PC-9 (cell line): ENCODE measurements at regions not wholly inside any gene's neighbourhood (a gene's known extent, or its start where the extent isn't known, plus 50 kb on each side); places are given as distances from the start of the nearest gene placed in this dataset.

Source experiments
- BruUV-seq: library from RNA; stranded (reverse); fragments of 400-500 nt; replicated peaks from 2 replicates; lab custom pipeline; 2021; lab: Mats Ljungman, UMichigan
- CTCF ChIA-PET: fragments of 300-600 bp; sonication (Branson Sonifier 250); formaldehyde crosslinking; loops from one replicate; lab custom pipeline; 2022; ENCODE audit warnings: antibody characterized with exemption; lab: Charles Lee
- POLR2A ChIA-PET: fragments of 300-600 bp; sonication (Branson Sonifier 250); formaldehyde crosslinking; loops from one replicate; lab custom pipeline; 2022; ENCODE audit warnings: antibody characterized with exemption; ENCODE audit not compliant: unreplicated experiment; lab: Charles Lee
- DNase-seq, 2 experiments: peaks; one replicate each; pipeline versions ENCODE4 v3.0.0 to v3.0.0-alpha.2; 2015 to 2022; ENCODE audit warnings: mixed read lengths in 1 of 2
- H2AFZ ChIP-seq: fragments of 200-600 bp; sonication (generic); 2 replicates; pipeline ENCODE4 v1.8.1; 2017; ENCODE audit warnings: antibody characterized with exemption
- H3F3A ChIP-seq: fragments of 200-600 bp; sonication (generic); 2 replicates; pipeline ENCODE4 v1.8.1; 2017; ENCODE audit warnings: antibody characterized with exemption, mild to moderate bottlenecking, low read depth; ENCODE audit not compliant: insufficient read depth
- H3K27ac ChIP-seq: fragments of 200-600 bp; sonication (generic); 2 replicates; pipeline ENCODE4 v1.6.1; 2016; ENCODE audit warnings: mixed run types
- H3K27me3 ChIP-seq: fragments of 200-600 bp; sonication (generic); 2 replicates; pipeline ENCODE4 v1.6.1; 2016; ENCODE audit warnings: low read depth, mixed run types; ENCODE audit not compliant: insufficient read depth
- H3K36me3 ChIP-seq: fragments of 200-600 bp; sonication (generic); 2 replicates; pipeline ENCODE4 v1.6.1; 2016; ENCODE audit warnings: low read depth, mixed run types
- H3K4me1 ChIP-seq: fragments of 200-600 bp; sonication (generic); replicated peaks from 2 replicates; pipeline ENCODE4 v1.6.1; 2016; ENCODE audit warnings: mixed run types; ENCODE audit not compliant: insufficient read depth
- H3K4me2 ChIP-seq: fragments of 200-600 bp; sonication (generic); 2 replicates; pipeline ENCODE4 v1.6.1; 2017; ENCODE audit warnings: mixed run types
- H3K4me3 ChIP-seq: fragments of 200-600 bp; sonication (generic); 2 replicates; pipeline ENCODE4 v1.6.1; 2016; ENCODE audit warnings: mixed run types
- H3K79me2 ChIP-seq: fragments of 200-600 bp; sonication (generic); 2 replicates; pipeline ENCODE4 v1.6.1; 2017; ENCODE audit warnings: low read depth, mixed run types
- H3K9me2 ChIP-seq: fragments of 200-600 bp; sonication (generic); 2 replicates; pipeline ENCODE4 v1.8.1; 2017; ENCODE audit warnings: mild to moderate bottlenecking; ENCODE audit not compliant: insufficient read depth
- H3K9me3 ChIP-seq: fragments of 200-600 bp; sonication (generic); 2 replicates; pipeline ENCODE4 v1.8.1; 2016; ENCODE audit warnings: low read depth; ENCODE audit not compliant: insufficient read depth
- H4K20me1 ChIP-seq: fragments of 200-600 bp; sonication (generic); 2 replicates; pipeline ENCODE4 v1.8.1; 2017; ENCODE audit not compliant: insufficient read depth
- EZH2 ChIP-seq: fragments of 200-600 bp; sonication (generic); IDR thresholded peaks from 2 replicates; pipeline ENCODE4 v1.8.0; 2017; ENCODE audit warnings: antibody characterized with exemption, low read depth
- intact Hi-C: fragments of 100-400 bp; cut with micrococcal nuclease; formaldehyde crosslinking; loops from one replicate; pipeline ENCODE4 v1.10.0; 2022; ENCODE audit not compliant: unreplicated experiment
- TF ChIP-seq, protein P1 (sequence below): fragments of 200-600 bp; sonication (generic); conservative IDR thresholded peaks from 2 replicates; pipeline ENCODE4 v1.6.1; 2017; ENCODE audit warnings: mixed run types, antibody characterized with exemption, mild to moderate bottlenecking, moderate library complexity

DNA sequence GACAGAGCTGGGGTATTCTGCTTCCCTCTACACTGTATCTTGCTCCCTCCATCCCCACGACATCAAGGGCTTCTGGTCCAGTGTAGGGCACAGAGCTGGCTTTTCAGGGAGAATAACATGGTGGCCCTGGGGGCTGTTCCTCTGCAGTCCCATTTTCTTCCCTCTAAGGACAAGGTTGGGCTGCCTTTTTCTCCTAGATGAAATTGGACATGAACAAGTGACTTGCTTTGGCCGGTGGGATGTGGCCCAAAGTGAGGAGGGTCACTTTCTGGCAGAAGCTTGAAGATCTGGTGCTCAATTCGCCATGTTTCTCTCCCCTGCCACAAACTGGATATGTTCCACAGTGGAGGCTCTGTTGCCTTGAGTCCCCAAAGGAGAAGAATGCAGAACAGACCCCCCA, 235.7 kb downstream of the EMX2 start:
- CTCF ChIA-PET = no interaction called here
- no peak for TF ChIP-seq EZH2
- TF ChIP-seq, protein P1, sequence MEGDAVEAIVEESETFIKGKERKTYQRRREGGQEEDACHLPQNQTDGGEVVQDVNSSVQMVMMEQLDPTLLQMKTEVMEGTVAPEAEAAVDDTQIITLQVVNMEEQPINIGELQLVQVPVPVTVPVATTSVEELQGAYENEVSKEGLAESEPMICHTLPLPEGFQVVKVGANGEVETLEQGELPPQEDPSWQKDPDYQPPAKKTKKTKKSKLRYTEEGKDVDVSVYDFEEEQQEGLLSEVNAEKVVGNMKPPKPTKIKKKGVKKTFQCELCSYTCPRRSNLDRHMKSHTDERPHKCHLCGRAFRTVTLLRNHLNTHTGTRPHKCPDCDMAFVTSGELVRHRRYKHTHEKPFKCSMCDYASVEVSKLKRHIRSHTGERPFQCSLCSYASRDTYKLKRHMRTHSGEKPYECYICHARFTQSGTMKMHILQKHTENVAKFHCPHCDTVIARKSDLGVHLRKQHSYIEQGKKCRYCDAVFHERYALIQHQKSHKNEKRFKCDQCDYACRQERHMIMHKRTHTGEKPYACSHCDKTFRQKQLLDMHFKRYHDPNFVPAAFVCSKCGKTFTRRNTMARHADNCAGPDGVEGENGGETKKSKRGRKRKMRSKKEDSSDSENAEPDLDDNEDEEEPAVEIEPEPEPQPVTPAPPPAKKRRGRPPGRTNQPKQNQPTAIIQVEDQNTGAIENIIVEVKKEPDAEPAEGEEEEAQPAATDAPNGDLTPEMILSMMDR = no peak

DNA sequence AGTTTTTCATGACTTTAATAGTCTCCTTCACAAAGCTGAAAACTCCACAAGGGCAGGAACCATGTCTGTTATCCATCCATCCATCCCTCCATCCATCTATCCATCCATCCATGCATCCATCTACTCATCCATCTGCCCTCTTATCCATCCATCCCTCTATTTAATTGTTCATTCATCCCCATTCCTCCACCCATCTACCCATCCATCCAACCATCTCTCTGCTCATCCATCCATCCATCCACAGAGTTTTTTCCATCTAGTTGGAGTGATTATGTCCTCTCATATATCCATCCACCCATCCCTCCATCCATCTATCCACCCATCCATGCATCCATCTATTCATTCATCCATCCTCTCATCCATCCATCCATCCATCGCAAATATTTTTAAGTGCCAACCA, 237.9 kb downstream of the EMX2 start:
- no peak overlapping the region for H3K4me3 ChIP-seq
- H3K27ac ChIP-seq = no peak overlapping the region
- TF ChIP-seq, protein P1 = no peak
- no peak for TF ChIP-seq EZH2
- H3K27me3 ChIP-seq = peaks cover 65% of the 10 kb centered on the region
- ChIA-PET POLR2A (no interaction called here), CTCF (no interaction called here)
- no peak overlapping the region for H3K4me2 ChIP-seq
- no peaks in the 10 kb centered on the region for H3K4me1 ChIP-seq
- no peaks in the 10 kb centered on the region for H3K9me3 ChIP-seq
- no peak for DNase-seq
- no peaks in the 10 kb centered on the region for H3F3A ChIP-seq
- intact Hi-C loops = no loop called here
- H2AFZ ChIP-seq = no peak overlapping the region
- no peaks in the 10 kb centered on the region for H3K79me2 ChIP-seq
- H4K20me1 ChIP-seq = no peaks in the 10 kb centered on the region
- BruUV-seq = no TSS peak
- no peaks in the 10 kb centered on the region for H3K9me2 ChIP-seq
- H3K36me3 ChIP-seq = no peaks in the 10 kb centered on the region

More for the DNA sequence above, 235.7 kb downstream of the EMX2 start:
- H3K9me2 ChIP-seq = no peaks in the 10 kb centered on the region
- no peaks in the 10 kb centered on the region for H3K36me3 ChIP-seq
- H3K9me3 ChIP-seq = no peaks in the 10 kb centered on the region
- H3K27ac ChIP-seq = no peak overlapping the region
- H3K4me1 ChIP-seq = no peaks in the 10 kb centered on the region
- intact Hi-C loops = no loop called here
- no peak overlapping the region for H3K4me3 ChIP-seq
- BruUV-seq = no TSS peak
- no peak overlapping the region for H2AFZ ChIP-seq
- DNase-seq = no peak
- no peaks in the 10 kb centered on the region for H4K20me1 ChIP-seq
- H3K4me2 ChIP-seq = no peak overlapping the region
- POLR2A ChIA-PET = no interaction called here
- H3K27me3 ChIP-seq = peaks cover 67% of the 10 kb centered on the region
- H3F3A ChIP-seq = no peaks in the 10 kb centered on the region
- H3K79me2 ChIP-seq = no peaks in the 10 kb centered on the region

DNA sequence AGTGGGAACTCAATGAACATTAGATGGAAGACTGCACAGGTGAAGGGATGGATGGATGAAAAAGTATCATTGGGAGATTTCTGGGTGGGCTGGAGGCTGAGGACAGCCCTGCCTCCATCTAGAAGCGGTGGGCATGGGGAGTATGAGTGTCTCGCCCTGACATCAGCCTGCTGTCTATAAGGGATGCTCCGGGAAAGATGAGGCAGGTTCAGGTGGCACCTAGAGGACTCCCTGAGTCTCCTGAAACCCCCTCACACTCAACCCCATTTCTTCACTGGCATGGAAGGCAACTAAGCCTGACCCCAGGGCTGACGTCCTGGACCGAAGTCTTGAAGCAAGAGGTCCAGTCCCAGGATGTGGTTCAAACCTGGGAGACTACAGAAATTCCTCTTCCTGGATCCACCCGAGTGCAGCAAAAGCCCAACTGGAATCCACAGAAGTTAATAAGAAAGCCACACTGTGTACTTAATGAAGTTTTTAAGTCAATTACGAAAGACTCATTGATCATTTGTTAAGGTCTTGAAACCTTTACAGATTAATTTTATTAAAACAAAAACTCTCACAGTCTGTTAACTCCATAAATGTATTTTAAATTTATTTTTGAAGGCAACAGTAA, 238.8 kb downstream of the EMX2 start:
- no peak overlapping the region for H2AFZ ChIP-seq
- no peaks in the 10 kb centered on the region for H3K4me1 ChIP-seq
- no peaks in the 10 kb centered on the region for H3K79me2 ChIP-seq
- no peak overlapping the region for H3K27ac ChIP-seq
- H3K36me3 ChIP-seq = no peaks in the 10 kb centered on the region
- intact Hi-C loops = no loop called here
- no peak overlapping the region for H3K4me3 ChIP-seq
- H3K4me2 ChIP-seq = no peak overlapping the region
- H4K20me1 ChIP-seq = no peaks in the 10 kb centered on the region
- no peaks in the 10 kb centered on the region for H3K9me3 ChIP-seq
- ChIA-PET CTCF (no interaction called here), POLR2A (no interaction called here)
- H3K27me3 ChIP-seq = peaks cover 57% of the 10 kb centered on the region
- TF ChIP-seq, protein P1 = no peak
- no peak for TF ChIP-seq EZH2
- no TSS peak for BruUV-seq
- no peak for DNase-seq
- no peaks in the 10 kb centered on the region for H3F3A ChIP-seq
- no peaks in the 10 kb centered on the region for H3K9me2 ChIP-seq
